CD14-positive monocyte (primary cell): ENCODE measurements at regions not wholly inside any gene's neighbourhood (a gene's known extent, or its start where the extent isn't known, plus 50 kb on each side); places are given as distances from the start of the nearest gene placed in this dataset.

Experiments
- DNase-seq, 3 donors: peaks; one replicate each; pipeline ENCODE4 v3.0.0-alpha.2; 2011 to 2022
- H2AFZ ChIP-seq: 2 replicates; pipeline ENCODE4 v1.6.0; 2012; ENCODE audit warnings: mild to moderate bottlenecking, low read depth, low read length, inconsistent platforms; ENCODE audit not compliant: insufficient read depth, poor library complexity, severe bottlenecking
- H3K27ac ChIP-seq, 2 donors: 1 replicate in 1 of 2; 2 replicates in 1 of 2; pipeline ENCODE4 v1.5.1; 2012 to 2013; ENCODE audit warnings: low read length in 2 of 2, control low read depth in 1 of 2, inconsistent platforms in 1 of 2, low read depth in 1 of 2, mild to moderate bottlenecking in 1 of 2
- H3K27me3 ChIP-seq, 2 donors: one replicate each; pipeline versions ENCODE4 v1.6.0 to v1.6.1; 2011 to 2013; ENCODE audit warnings: low read length in 2 of 2; ENCODE audit not compliant: control insufficient read depth in 2 of 2, insufficient read depth in 2 of 2
- H3K36me3 ChIP-seq, 2 donors: replicated peaks in 1 of 2; 1 replicate in 1 of 2; 2 replicates in 1 of 2; pipeline versions ENCODE4 v1.5.1 to v1.6.1; 2012 to 2013; ENCODE audit warnings: low read length in 2 of 2, control low read depth in 1 of 2, inconsistent platforms in 1 of 2, mild to moderate bottlenecking in 1 of 2; ENCODE audit not compliant: insufficient read depth in 2 of 2, control insufficient read depth in 1 of 2
- H3K4me1 ChIP-seq, 2 donors: 1 replicate in 1 of 2; 2 replicates in 1 of 2; pipeline versions ENCODE4 v1.5.1 to v1.6.1; 2012 to 2013; ENCODE audit warnings: low read length in 2 of 2, control low read depth in 1 of 2, inconsistent platforms in 1 of 2, mild to moderate bottlenecking in 1 of 2, moderate library complexity in 1 of 2; ENCODE audit not compliant: insufficient read depth in 2 of 2, control insufficient read depth in 1 of 2
- H3K4me2 ChIP-seq: replicated peaks from 2 replicates; pipeline ENCODE3; 2012; ENCODE audit warnings: low read length, moderate library complexity, mild to moderate bottlenecking; ENCODE audit not compliant: poor library complexity, severe bottlenecking; ENCODE audit errors: extremely low read depth
- H3K4me3 ChIP-seq, 3 experiments: fragments of 200-600 bp in 1 of 3; sonication (generic) in 1 of 3; replicated peaks in 1 of 3; 1 replicate in 2 of 3; 2 replicates in 1 of 3; pipeline ENCODE4 v1.5.1; 2011 to 2013; ENCODE audit warnings: low read length in 3 of 3, mild to moderate bottlenecking in 3 of 3, control low read depth in 2 of 3, low read depth in 2 of 3, inconsistent platforms in 1 of 3, moderate library complexity in 1 of 3
- H3K79me2 ChIP-seq: 2 replicates; pipeline ENCODE4 v1.6.0; 2012; ENCODE audit warnings: mild to moderate bottlenecking, control low read depth, inconsistent platforms, low read length, moderate library complexity; ENCODE audit not compliant: insufficient read depth
- H3K9ac ChIP-seq: 2 replicates; pipeline ENCODE4 v1.6.0; 2017; ENCODE audit warnings: low read length, mild to moderate bottlenecking; ENCODE audit not compliant: insufficient read depth, poor library complexity, severe bottlenecking
- H3K9me3 ChIP-seq, 2 donors: replicated peaks in 1 of 2; 1 replicate in 1 of 2; 2 replicates in 1 of 2; pipeline versions ENCODE4 v1.5.1 to v1.6.1; 2012 to 2013; ENCODE audit warnings: low read length in 2 of 2, control low read depth in 1 of 2; ENCODE audit not compliant: control insufficient read depth in 1 of 2, insufficient read depth in 1 of 2
- H4K20me1 ChIP-seq: 2 replicates; pipeline ENCODE4 v1.6.0; 2012; ENCODE audit warnings: mild to moderate bottlenecking, low read length, control low read depth, moderate library complexity; ENCODE audit not compliant: insufficient read depth
- H3K27ac Mint-ChIP-seq, 7 donors: one replicate each; pipeline ENCODE4 v1.8.0; 2020; ENCODE audit warnings: mild to moderate bottlenecking in 7 of 7, mixed read lengths in 7 of 7, moderate library complexity in 6 of 7, inconsistent platforms in 2 of 7
- H3K27me3 Mint-ChIP-seq, 3 donors: one replicate each; pipeline ENCODE4 v1.8.0; 2021 to 2022; ENCODE audit warnings: low read depth in 3 of 3, mild to moderate bottlenecking in 3 of 3, mixed read lengths in 3 of 3, moderate library complexity in 3 of 3, inconsistent platforms in 1 of 3
- H3K36me3 Mint-ChIP-seq, 2 donors: one replicate each; pipeline ENCODE4 v1.8.0; 2020; ENCODE audit warnings: mixed read lengths in 2 of 2, inconsistent platforms in 1 of 2, mild to moderate bottlenecking in 1 of 2
- H3K4me1 Mint-ChIP-seq: one replicate; pipeline ENCODE4 v1.8.0; 2020; ENCODE audit warnings: mild to moderate bottlenecking, mixed read lengths
- H3K4me3 Mint-ChIP-seq, 2 donors: one replicate each; pipeline ENCODE4 v1.8.0; 2020; ENCODE audit warnings: mild to moderate bottlenecking in 2 of 2, mixed read lengths in 2 of 2, moderate library complexity in 1 of 2
- H3K9me3 Mint-ChIP-seq, 7 donors: one replicate each; pipeline ENCODE4 v1.8.0; 2020 to 2022; ENCODE audit warnings: mixed read lengths in 7 of 7, mild to moderate bottlenecking in 6 of 7, moderate library complexity in 6 of 7, inconsistent platforms in 2 of 7
- CTCF ChIP-seq: fragments of 200-600 bp; IDR thresholded peaks from one replicate; pipeline ENCODE4 v1.8.0; 2022; ENCODE audit warnings: antibody characterized with exemption, mild to moderate bottlenecking
- WGBS: methylation state at CpG from one replicate; pipeline ENCODE4 v1.1.5; 2013; ENCODE audit warnings: missing lambda C conversion rate; ENCODE audit not compliant: insufficient coverage; 5-methylcytosine and 5-hydroxymethylcytosine counted together
- intact Hi-C, 2 donors: fragments of 100-400 bp; cut with micrococcal nuclease; formaldehyde crosslinking; loops; one replicate each; pipeline versions ENCODE4 v1.15.0 to v1.15.1; 2023

GRCh38 chr21:25214676-25215075, 392.6 kb downstream of the MRPL39 start:
- no peak overlapping the region for H3K27ac Mint-ChIP-seq
- intact Hi-C loops, result no loop called here

GRCh38 chr21:25199944-25200343, 407.3 kb downstream of the MRPL39 start:
- Histone ChIP-seq H4K20me1 (no peaks in the 10 kb centered on the region), H3K4me1 (no peaks in the 10 kb centered on the region), H3K4me3 (no peak overlapping the region), H3K9me3 (peaks cover 4 to 25% of the 10 kb centered on the region in 2 donors), H3K27me3 (no peaks in the 10 kb centered on the region), H3K9ac (no peak overlapping the region), H2AFZ (no peak overlapping the region), H3K27ac (no peak overlapping the region), H3K4me2 (no peak overlapping the region), H3K36me3 (no peaks in the 10 kb centered on the region), H3K79me2 (no peaks in the 10 kb centered on the region)
- no peak overlapping the region for H3K27ac Mint-ChIP-seq
- H3K4me1 Mint-ChIP-seq, result no peaks in the 10 kb centered on the region
- WGBS, result no CpG with 5 or more reads among the region's 2 CpGs
- no peaks in the 10 kb centered on the region for H3K36me3 Mint-ChIP-seq
- peaks cover 0 to 12% (median 6%) of the 10 kb centered on the region in 7 donors for H3K9me3 Mint-ChIP-seq
- DNase-seq, result no peak
- peaks cover 0 to 2% (median 0%) of the 10 kb centered on the region in 3 donors for H3K27me3 Mint-ChIP-seq
- no peak for TF ChIP-seq CTCF
- no peak overlapping the region for H3K4me3 Mint-ChIP-seq
- intact Hi-C loops, result no loop called here

More at GRCh38 chr21:25214676-25215075, 392.6 kb downstream of the MRPL39 start:
- H3K36me3 ChIP-seq, result no peaks in the 10 kb centered on the region
- H3K9ac ChIP-seq, result no peak overlapping the region
- Mint-ChIP-seq H3K4me3 (no peak overlapping the region), H3K4me1 (peaks cover 8% of the 10 kb centered on the region), H3K36me3 (no peaks in the 10 kb centered on the region), H3K27me3 (no peaks in the 10 kb centered on the region), H3K9me3 (peaks cover 0 to 14% (median 9%) of the 10 kb centered on the region in 7 donors)
- H3K4me3 ChIP-seq, result no peak overlapping the region
- no peak for TF ChIP-seq CTCF
- H3K9me3 ChIP-seq, result peaks cover 4 to 8% of the 10 kb centered on the region in 2 donors
- no peak overlapping the region for H2AFZ ChIP-seq
- H3K27ac ChIP-seq, result no peak overlapping the region
- WGBS, result 91% methylated on average over 6 of the region's 8 CpGs
- no peaks in the 10 kb centered on the region for H4K20me1 ChIP-seq
- H3K4me1 ChIP-seq, result no peaks in the 10 kb centered on the region
- H3K79me2 ChIP-seq, result no peaks in the 10 kb centered on the region
- no peaks in the 10 kb centered on the region for H3K27me3 ChIP-seq
- H3K4me2 ChIP-seq, result no peak overlapping the region
- DNase-seq, result no peak
